HG03469 (cell line): ENCODE measurements at regions not wholly inside any gene's neighbourhood (a gene's known extent, or its start where the extent isn't known, plus 50 kb on each side); places are given as distances from the start of the nearest gene placed in this dataset.
"Not testable (repeated sequence)": the region's sequence is repeated elsewhere in the genome, so short reads cannot be mapped to it uniquely, and the experiment has no call there.

Source experiments
- ATAC-seq: cut with Tn5 transposase; IDR thresholded peaks from one replicate; pipeline ENCODE4 v1.9.1; 2021; ENCODE audit warnings: mild to moderate bottlenecking, moderate library complexity, moderate number of reproducible peaks; ENCODE audit not compliant: unreplicated experiment

- ATAC-seq: no peak
Observed at GRCh38 chr4:187613089-187613839, 382.3 kb upstream of the ZFP42 start.

GRCh38 chr4:187615972-187616371, 379.6 kb upstream of the ZFP42 start:
- ATAC-seq: no peak

- no peak for ATAC-seq
Observed at GRCh38 chr4:187617113-187617512, 378.5 kb upstream of the ZFP42 start.

GRCh38 chr4:187618701-187619281, 376.8 kb upstream of the ZFP42 start:
- no peak for ATAC-seq

- ATAC-seq: no peak
Observed at GRCh38 chr4:187619319-187619718, 376.3 kb upstream of the ZFP42 start.

GRCh38 chr4:187632260-187632995, 363.1 kb upstream of the ZFP42 start:
- no peak for ATAC-seq

- ATAC-seq: no peak
Observed at GRCh38 chr4:187633245-187633644, 362.3 kb upstream of the ZFP42 start.

- no peak for ATAC-seq
Observed at GRCh38 chr4:187656959-187657358, 338.6 kb upstream of the ZFP42 start.

GRCh38 chr4:187663076-187663475, 332.5 kb upstream of the ZFP42 start:
- no peak for ATAC-seq

- no peak for ATAC-seq
Observed at GRCh38 chr4:187664011-187664410, 331.6 kb upstream of the ZFP42 start.

- ATAC-seq: no peak
Observed at GRCh38 chr4:187665086-187665485, 330.5 kb upstream of the ZFP42 start.

- ATAC-seq: no peak
Observed at GRCh38 chr4:187666034-187666433, 329.5 kb upstream of the ZFP42 start.

- ATAC-seq: no peak
Observed at GRCh38 chr4:187666697-187667494, 328.7 kb upstream of the ZFP42 start.

- ATAC-seq: no peak
Observed at GRCh38 chr4:187668526-187669082, 327.0 kb upstream of the ZFP42 start.

GRCh38 chr4:187671521-187671920, 324.1 kb upstream of the ZFP42 start:
- ATAC-seq: not testable (repeated sequence)

- ATAC-seq: not testable (repeated sequence)
Observed at GRCh38 chr4:187671958-187672357, 323.6 kb upstream of the ZFP42 start.

- ATAC-seq: not testable (repeated sequence)
Observed at GRCh38 chr4:187672526-187672925, 323.0 kb upstream of the ZFP42 start.

GRCh38 chr4:187679450-187679849, 316.1 kb upstream of the ZFP42 start:
- ATAC-seq: no peak

GRCh38 chr4:187685247-187685646, 310.3 kb upstream of the ZFP42 start:
- no peak for ATAC-seq

- no peak for ATAC-seq
Observed at GRCh38 chr4:187687697-187688096, 307.9 kb upstream of the ZFP42 start.

- ATAC-seq: no peak
Observed at GRCh38 chr4:187692626-187693025, 302.9 kb upstream of the ZFP42 start.
